CD8-positive, alpha-beta memory T cell (primary cell): ENCODE measurements at regions not wholly inside any gene's neighbourhood (a gene's known extent, or its start where the extent isn't known, plus 50 kb on each side); places are given as distances from the start of the nearest gene placed in this dataset.

Experiments
- CTCF ChIA-PET: fragments of 350-600 bp; sonication (Branson Sonifier 250); formaldehyde crosslinking; loops from one replicate; lab custom pipeline; 2021; ENCODE audit warnings: antibody characterized with exemption; lab: Charles Lee
- POLR2A ChIA-PET: fragments of 350-600 bp; sonication (Branson Sonifier 250); formaldehyde crosslinking; loops from one replicate; lab custom pipeline; 2021; ENCODE audit warnings: antibody characterized with exemption; lab: Charles Lee
- DNase-seq, 5 donors: peaks; one replicate each; pipeline versions ENCODE4 v3.0.0 to v3.0.0-alpha.2; 2020 to 2022; ENCODE audit warnings: mixed read lengths in 1 of 5
- H3K27ac ChIP-seq: one replicate; pipeline ENCODE4 v1.7.0; 2013; ENCODE audit warnings: low read depth, mild to moderate bottlenecking, low read length, moderate library complexity
- H3K27me3 ChIP-seq: 2 replicates; pipeline ENCODE4 v1.7.0; 2013; ENCODE audit warnings: low read length, mild to moderate bottlenecking; ENCODE audit not compliant: insufficient read depth, poor library complexity, severe bottlenecking
- H3K36me3 ChIP-seq: 2 replicates; pipeline ENCODE4 v1.7.0; 2013; ENCODE audit warnings: mild to moderate bottlenecking, low read length, moderate library complexity; ENCODE audit not compliant: insufficient read depth
- H3K4me1 ChIP-seq: 2 replicates; pipeline ENCODE4 v1.7.0; 2013; ENCODE audit warnings: mild to moderate bottlenecking, low read length, moderate library complexity; ENCODE audit not compliant: insufficient read depth
- H3K4me3 ChIP-seq: 2 replicates; pipeline ENCODE4 v1.7.0; 2013; ENCODE audit warnings: mild to moderate bottlenecking, low read length
- H3K9me3 ChIP-seq: 2 replicates; pipeline ENCODE4 v1.7.0; 2013; ENCODE audit warnings: mild to moderate bottlenecking, low read length
- H3K27ac Mint-ChIP-seq, 8 donors: one replicate each; pipeline ENCODE4 v1.8.0; 2020 to 2021; ENCODE audit warnings: mixed read lengths in 8 of 8, mild to moderate bottlenecking in 6 of 8, inconsistent platforms in 3 of 8, moderate library complexity in 3 of 8
- H3K27me3 Mint-ChIP-seq, 2 donors: one replicate each; pipeline ENCODE4 v1.8.0; 2020 to 2021; ENCODE audit warnings: mixed read lengths in 2 of 2, mild to moderate bottlenecking in 1 of 2, moderate library complexity in 1 of 2
- H3K36me3 Mint-ChIP-seq, 3 donors: one replicate each; pipeline ENCODE4 v1.8.0; 2020 to 2021; ENCODE audit warnings: mixed read lengths in 3 of 3, inconsistent platforms in 1 of 3, mild to moderate bottlenecking in 1 of 3
- H3K4me1 Mint-ChIP-seq, 3 donors: one replicate each; pipeline ENCODE4 v1.8.0; 2020 to 2021; ENCODE audit warnings: mixed read lengths in 3 of 3, inconsistent platforms in 1 of 3, mild to moderate bottlenecking in 1 of 3
- H3K4me3 Mint-ChIP-seq, 7 donors: one replicate each; pipeline ENCODE4 v1.8.0; 2020 to 2021; ENCODE audit warnings: mixed read lengths in 7 of 7, mild to moderate bottlenecking in 6 of 7, moderate library complexity in 4 of 7, inconsistent platforms in 2 of 7
- H3K9me3 Mint-ChIP-seq, 5 donors: one replicate each; pipeline ENCODE4 v1.8.0; 2020 to 2022; ENCODE audit warnings: mixed read lengths in 5 of 5, mild to moderate bottlenecking in 3 of 5, moderate library complexity in 2 of 5, inconsistent platforms in 1 of 5

DNA sequence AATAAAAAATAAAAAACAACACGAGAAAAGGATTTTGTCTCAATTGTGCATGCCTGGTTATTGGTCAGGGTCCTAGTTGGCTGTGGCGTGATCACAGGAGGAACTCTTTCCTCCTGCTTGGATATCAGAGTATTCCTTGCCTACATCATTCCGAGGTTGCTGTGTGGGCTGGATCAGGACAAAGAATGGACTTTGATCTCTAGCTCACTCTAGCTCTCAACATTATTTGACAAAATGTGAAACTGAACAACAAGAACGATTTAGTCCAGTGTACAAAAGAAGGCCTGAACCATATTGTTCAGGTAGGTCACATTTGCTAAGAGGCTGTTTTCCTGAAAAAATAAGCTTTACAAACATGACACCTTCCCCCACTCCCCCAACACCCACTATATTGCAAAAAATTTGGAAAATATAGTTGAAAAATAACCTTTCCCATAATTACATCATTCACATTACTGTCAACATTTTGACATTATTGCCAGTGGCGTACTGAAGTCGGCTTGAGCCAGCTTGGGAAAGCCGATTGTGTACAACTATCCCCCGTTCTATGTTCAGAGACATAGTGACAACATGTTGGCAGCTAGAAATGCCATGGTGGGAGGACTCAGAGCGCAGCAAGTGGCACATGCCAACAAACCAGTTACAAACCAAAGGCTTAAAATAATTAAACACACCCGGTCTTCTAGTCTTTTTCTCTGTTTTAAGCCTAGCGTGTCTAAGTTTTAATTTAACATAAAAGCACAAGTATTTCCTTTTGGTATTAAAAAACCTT, 179.0 kb downstream of the LPIN1 start:
- ChIA-PET POLR2A (no interaction called here), CTCF (interaction anchor here (1.0 kb wide), 1 partner anchor 11 kb away, joined by 3 read pairs; no protein-coding TSS in a partner anchor)
- Histone ChIP-seq H3K36me3 (no peaks in the 10 kb centered on the region), H3K4me1 (no peaks in the 10 kb centered on the region), H3K9me3 (no peaks in the 10 kb centered on the region), H3K27me3 (no peaks in the 10 kb centered on the region), H3K4me3 (no peak overlapping the region), H3K27ac (no peak overlapping the region)
- H3K27ac Mint-ChIP-seq: no peak overlapping the region
- H3K4me3 Mint-ChIP-seq: no peak overlapping the region
- H3K4me1 Mint-ChIP-seq: peaks cover 0 to 6% (median 0%) of the 10 kb centered on the region in 3 donors
- no peak for DNase-seq
- H3K9me3 Mint-ChIP-seq: peaks cover 0 to 4% (median 0%) of the 10 kb centered on the region in 5 donors
- no peaks in the 10 kb centered on the region for H3K36me3 Mint-ChIP-seq
- peaks cover 6 to 29% of the 10 kb centered on the region in 2 donors for H3K27me3 Mint-ChIP-seq

DNA sequence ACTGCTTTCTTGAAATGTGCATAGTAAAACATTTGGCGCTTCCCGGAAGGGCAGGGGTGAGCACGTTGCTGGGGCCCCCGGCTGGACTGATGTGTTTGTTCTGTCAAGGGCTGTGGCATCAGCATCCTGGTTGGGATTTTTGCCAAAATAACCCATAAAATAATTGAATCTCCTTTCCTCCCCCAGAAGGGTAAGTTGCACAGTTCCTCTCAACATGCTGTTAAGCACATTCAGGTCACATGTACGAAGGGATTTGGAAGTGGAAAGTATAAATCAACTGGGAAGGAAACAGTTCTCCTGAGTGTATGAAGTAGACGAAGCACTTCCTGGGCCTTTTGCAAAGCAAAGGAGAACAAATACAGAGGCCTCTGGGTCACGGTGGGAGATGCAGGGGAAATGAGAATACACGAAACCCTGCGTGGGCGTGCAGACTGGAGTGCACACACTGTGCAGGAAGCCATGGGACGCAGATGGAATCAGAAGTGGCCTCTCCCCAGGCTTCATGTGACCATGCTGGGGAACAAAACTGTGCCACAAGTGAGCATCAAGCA, 183.9 kb downstream of the LPIN1 start:
- no peak overlapping the region for H3K4me3 ChIP-seq

DNA sequence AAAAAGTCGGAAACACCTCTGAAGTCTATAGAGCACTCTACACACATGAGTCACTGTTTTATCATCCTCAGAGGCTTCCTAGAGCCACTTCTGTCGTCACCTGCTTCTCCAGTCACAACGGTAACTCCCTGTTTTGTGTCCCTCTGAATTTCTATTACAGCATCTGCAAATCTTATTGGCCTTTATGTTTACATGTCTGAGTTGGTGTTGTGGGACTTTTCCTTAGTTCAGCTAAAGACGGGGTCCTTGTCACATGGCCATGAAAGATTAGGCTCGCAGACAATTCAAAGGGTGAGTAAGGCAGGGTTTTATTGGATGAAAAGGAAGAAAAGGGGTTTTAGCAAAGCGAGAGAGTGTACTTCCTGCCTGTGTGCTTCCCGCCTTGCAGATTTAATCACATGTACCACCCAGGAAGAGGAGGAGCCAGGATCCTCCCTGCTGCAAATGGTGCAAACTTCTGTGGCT, 185.6 kb downstream of the LPIN1 start:
- Mint-ChIP-seq H3K27ac (no peak overlapping the region), H3K4me3 (no peak overlapping the region), H3K36me3 (peaks cover 0 to 6% (median 0%) of the 10 kb centered on the region in 3 donors), H3K27me3 (peaks cover 0 to 8% of the 10 kb centered on the region in 2 donors), H3K9me3 (peaks cover 0 to 4% (median 0%) of the 10 kb centered on the region in 5 donors), H3K4me1 (peaks cover 4 to 7% (median 4%) of the 10 kb centered on the region in 3 donors)
- H3K4me3 ChIP-seq: no peak overlapping the region
- no peaks in the 10 kb centered on the region for H3K4me1 ChIP-seq
- ChIA-PET CTCF (no interaction called here), POLR2A (no interaction called here)
- no peak overlapping the region for H3K27ac ChIP-seq
- H3K9me3 ChIP-seq: no peaks in the 10 kb centered on the region
- no peaks in the 10 kb centered on the region for H3K36me3 ChIP-seq
- DNase-seq: no peak
- H3K27me3 ChIP-seq: no peaks in the 10 kb centered on the region

More for the DNA sequence above, 183.9 kb downstream of the LPIN1 start:
- H3K9me3 Mint-ChIP-seq: peaks cover 0 to 4% (median 0%) of the 10 kb centered on the region in 5 donors
- ChIA-PET CTCF (interaction anchor here (0.9 kb wide), 1 partner anchor 7 kb away, joined by 3 read pairs; no protein-coding TSS in a partner anchor), POLR2A (no interaction called here)
- peaks cover 4 to 7% (median 4%) of the 10 kb centered on the region in 3 donors for H3K4me1 Mint-ChIP-seq
- no peaks in the 10 kb centered on the region for H3K9me3 ChIP-seq
- H3K27me3 Mint-ChIP-seq: peaks cover 5 to 10% of the 10 kb centered on the region in 2 donors
- no peaks in the 10 kb centered on the region for H3K36me3 ChIP-seq
- no peak for DNase-seq
- H3K36me3 Mint-ChIP-seq: peaks cover 0 to 6% (median 0%) of the 10 kb centered on the region in 3 donors
- no peak overlapping the region for H3K27ac Mint-ChIP-seq
- no peaks in the 10 kb centered on the region for H3K27me3 ChIP-seq
- H3K4me3 Mint-ChIP-seq: no peak overlapping the region
- no peak overlapping the region for H3K27ac ChIP-seq
- no peaks in the 10 kb centered on the region for H3K4me1 ChIP-seq

DNA sequence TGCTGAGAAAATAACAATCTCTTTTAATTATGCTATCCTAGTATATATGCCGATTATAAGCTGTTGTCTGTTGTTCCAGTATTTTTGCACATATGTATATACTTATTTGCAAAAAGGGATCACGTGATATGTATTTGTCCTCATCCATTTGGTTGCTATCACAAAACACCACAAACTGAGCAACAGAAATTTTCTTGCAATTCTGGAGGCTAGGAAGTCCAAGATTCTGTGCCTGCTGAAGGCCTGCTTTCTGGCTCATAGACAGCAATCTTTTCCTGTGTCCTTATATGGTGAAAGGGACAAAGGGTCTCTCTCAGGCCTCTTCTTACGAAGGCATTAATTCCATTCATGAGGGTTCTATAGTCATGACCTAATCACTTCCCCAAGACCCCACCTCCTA, 186.5 kb downstream of the LPIN1 start:
- H3K9me3 Mint-ChIP-seq: no peaks in the 10 kb centered on the region
- peaks cover 0 to 6% (median 0%) of the 10 kb centered on the region in 3 donors for H3K36me3 Mint-ChIP-seq

DNA sequence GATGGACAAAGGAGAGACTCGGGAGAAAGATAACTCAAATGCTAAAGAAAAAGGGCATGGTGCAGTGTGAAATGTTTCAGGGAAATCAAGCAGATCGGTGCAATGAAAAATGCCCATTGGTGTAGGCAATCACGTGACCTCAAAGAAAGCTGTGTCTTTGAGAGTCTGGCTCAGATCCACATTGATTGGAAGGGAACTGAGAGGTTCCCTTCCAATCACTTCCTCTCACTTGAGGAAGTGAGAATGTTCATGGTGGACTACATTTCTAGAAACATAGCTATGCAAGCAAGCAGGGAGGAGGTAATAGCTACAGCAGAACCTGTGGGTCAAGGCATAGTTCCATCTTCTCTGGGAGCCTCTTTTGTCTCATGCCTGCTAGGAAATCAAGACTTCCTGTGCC, 187.4 kb downstream of the LPIN1 start:
- POLR2A ChIA-PET: no interaction called here
- no peaks in the 10 kb centered on the region for H3K9me3 Mint-ChIP-seq
- Histone ChIP-seq H3K9me3 (no peaks in the 10 kb centered on the region), H3K4me1 (no peaks in the 10 kb centered on the region), H3K36me3 (no peaks in the 10 kb centered on the region), H3K27me3 (no peaks in the 10 kb centered on the region), H3K4me3 (no peak overlapping the region), H3K27ac (no peak overlapping the region)
- no peak overlapping the region for H3K27ac Mint-ChIP-seq
- H3K4me1 Mint-ChIP-seq: peaks cover 4 to 7% (median 4%) of the 10 kb centered on the region in 3 donors
- no peak for DNase-seq
- CTCF ChIA-PET: no interaction called here
- H3K36me3 Mint-ChIP-seq: peaks cover 0 to 6% (median 0%) of the 10 kb centered on the region in 3 donors
- H3K4me3 Mint-ChIP-seq: no peak overlapping the region
- peaks cover 0 to 8% of the 10 kb centered on the region in 2 donors for H3K27me3 Mint-ChIP-seq

More for the DNA sequence above, 186.5 kb downstream of the LPIN1 start:
- H3K4me1 Mint-ChIP-seq: peaks cover 4 to 7% (median 4%) of the 10 kb centered on the region in 3 donors
- Histone ChIP-seq H3K27me3 (no peaks in the 10 kb centered on the region), H3K27ac (no peak overlapping the region), H3K4me3 (no peak overlapping the region), H3K9me3 (no peaks in the 10 kb centered on the region), H3K36me3 (no peaks in the 10 kb centered on the region), H3K4me1 (no peaks in the 10 kb centered on the region)
- H3K27me3 Mint-ChIP-seq: peaks cover 0 to 8% of the 10 kb centered on the region in 2 donors
- no peak for DNase-seq
- no peak overlapping the region for H3K27ac Mint-ChIP-seq
- CTCF ChIA-PET: no interaction called here
- no peak overlapping the region for H3K4me3 Mint-ChIP-seq
- POLR2A ChIA-PET: no interaction called here

DNA sequence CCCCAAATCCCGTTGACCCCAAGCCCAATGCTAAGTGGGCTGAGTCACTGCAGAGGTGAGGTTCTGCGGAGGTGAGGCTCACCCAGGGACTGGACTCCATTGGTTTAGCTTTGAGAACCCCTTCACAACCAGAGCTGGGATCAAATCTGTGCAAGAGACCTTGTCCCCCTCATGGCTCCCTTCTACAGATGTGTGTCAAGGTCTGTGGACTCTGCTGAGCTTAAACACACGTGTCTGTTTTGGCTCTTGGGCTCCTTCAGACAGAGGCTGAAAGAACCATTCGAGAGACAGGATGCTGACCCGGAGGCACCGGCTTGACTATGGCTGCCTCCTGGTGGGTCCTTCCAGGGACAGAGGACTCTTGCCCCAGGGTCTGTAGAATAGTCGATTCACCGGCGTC, 190.3 kb downstream of the LPIN1 start:
- Histone ChIP-seq H3K4me1 (no peaks in the 10 kb centered on the region), H3K27ac (no peak overlapping the region), H3K27me3 (no peaks in the 10 kb centered on the region), H3K36me3 (no peaks in the 10 kb centered on the region), H3K9me3 (no peaks in the 10 kb centered on the region), H3K4me3 (no peak overlapping the region)
- Mint-ChIP-seq H3K27ac (no peak overlapping the region), H3K9me3 (no peaks in the 10 kb centered on the region), H3K4me1 (peaks cover 4 to 7% (median 4%) of the 10 kb centered on the region in 3 donors), H3K36me3 (peaks cover 0 to 6% (median 0%) of the 10 kb centered on the region in 3 donors), H3K27me3 (peaks cover 0 to 6% of the 10 kb centered on the region in 2 donors), H3K4me3 (no peak overlapping the region)
- ChIA-PET POLR2A (no interaction called here), CTCF (no interaction called here)
- no peak for DNase-seq

DNA sequence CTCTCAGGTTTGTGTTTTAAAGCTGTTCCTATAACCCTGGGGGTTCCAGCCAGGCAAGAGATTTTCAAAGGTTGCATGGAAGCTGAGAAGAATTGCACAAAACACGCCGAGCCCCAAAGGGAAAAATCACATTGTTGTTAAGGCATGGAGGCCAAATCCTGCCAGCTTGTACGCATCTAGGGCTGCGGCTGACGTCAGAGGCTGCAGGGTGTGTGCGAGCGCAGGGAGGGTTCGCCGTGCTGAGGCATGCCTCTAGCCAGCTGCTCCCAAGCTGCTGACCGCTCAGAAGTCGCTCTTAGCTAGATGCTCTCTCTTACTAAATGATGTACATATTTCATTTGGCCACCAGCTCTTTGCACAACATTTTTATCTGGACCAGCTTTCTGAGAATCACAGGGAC, 191.8 kb downstream of the LPIN1 start:
- ChIA-PET CTCF (interaction anchor here (1.0 kb wide), 1 partner anchor 9 kb away, joined by 3 read pairs; no protein-coding TSS in a partner anchor), POLR2A (no interaction called here)
- no peaks in the 10 kb centered on the region for H3K27me3 ChIP-seq
- no peaks in the 10 kb centered on the region for H3K9me3 Mint-ChIP-seq
- H3K27ac Mint-ChIP-seq: no peak overlapping the region
- no peak overlapping the region for H3K4me3 ChIP-seq
- no peak overlapping the region for H3K27ac ChIP-seq
- no peak for DNase-seq
- no peaks in the 10 kb centered on the region for H3K9me3 ChIP-seq
- H3K4me3 Mint-ChIP-seq: no peak overlapping the region
- peaks cover 0 to 6% of the 10 kb centered on the region in 2 donors for H3K27me3 Mint-ChIP-seq
- peaks cover 0 to 6% (median 0%) of the 10 kb centered on the region in 3 donors for H3K36me3 Mint-ChIP-seq
- no peaks in the 10 kb centered on the region for H3K4me1 Mint-ChIP-seq
- no peaks in the 10 kb centered on the region for H3K36me3 ChIP-seq
- no peaks in the 10 kb centered on the region for H3K4me1 ChIP-seq

DNA sequence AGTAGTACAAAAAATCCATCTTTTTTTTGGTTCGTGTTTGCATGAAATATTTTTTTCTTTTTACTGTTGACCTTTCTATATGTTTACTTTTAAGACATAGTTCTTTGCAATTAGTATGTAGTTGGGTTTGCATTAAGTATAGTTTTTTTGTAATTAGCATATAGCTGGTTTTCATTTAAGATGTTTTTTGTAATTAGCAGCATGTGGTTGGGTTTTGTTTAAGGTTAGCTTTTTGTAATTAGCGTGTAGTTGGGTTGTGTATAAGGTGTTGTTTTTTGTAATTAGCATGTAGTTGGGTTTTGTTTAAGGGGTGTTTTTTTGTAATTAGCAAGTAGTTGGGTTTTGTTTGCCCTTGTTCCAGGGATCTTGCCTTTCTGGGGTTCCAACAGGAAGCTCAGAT, 193.1 kb downstream of the LPIN1 start:
- ChIA-PET CTCF (interaction anchor here (0.9 kb wide), 1 partner anchor 76 kb away, joined by 3 read pairs; no protein-coding TSS in a partner anchor), POLR2A (no interaction called here)
- H3K4me3 ChIP-seq: no peak overlapping the region
- Mint-ChIP-seq H3K4me1 (peaks cover 3 to 6% (median 6%) of the 10 kb centered on the region in 3 donors), H3K27ac (no peak overlapping the region), H3K27me3 (peaks cover 0 to 6% of the 10 kb centered on the region in 2 donors), H3K9me3 (no peaks in the 10 kb centered on the region), H3K4me3 (no peak overlapping the region), H3K36me3 (peaks cover 0 to 7% (median 0%) of the 10 kb centered on the region in 3 donors)
- no peaks in the 10 kb centered on the region for H3K9me3 ChIP-seq
- H3K4me1 ChIP-seq: peaks cover 3% of the 10 kb centered on the region
- H3K27ac ChIP-seq: no peak overlapping the region
- no peaks in the 10 kb centered on the region for H3K27me3 ChIP-seq
- no peak for DNase-seq
- no peaks in the 10 kb centered on the region for H3K36me3 ChIP-seq
